A673 (cell line): ENCODE measurements at regions not wholly inside any gene's neighbourhood (a gene's known extent, or its start where the extent isn't known, plus 50 kb on each side); places are given as distances from the start of the nearest gene placed in this dataset.

Source experiments
- EZH2 ChIP-seq: fragments of 200-600 bp; sonication (generic); IDR thresholded peaks from 2 replicates; pipeline ENCODE4 v1.6.1; 2017; ENCODE audit warnings: borderline replicate concordance, low read depth, mild to moderate bottlenecking, mixed read lengths, antibody characterized with exemption, low read length; ENCODE audit not compliant: poor library complexity, severe bottlenecking
- TF ChIP-seq, protein P1 (sequence below): fragments of 300-800, 200-600 bp; sonication (generic); conservative IDR thresholded peaks from 2 replicates; pipeline ENCODE4 v1.5.1; 2017; ENCODE audit warnings: low read depth, mild to moderate bottlenecking, antibody characterized with exemption, low read length, moderate library complexity, mixed read lengths

DNA sequence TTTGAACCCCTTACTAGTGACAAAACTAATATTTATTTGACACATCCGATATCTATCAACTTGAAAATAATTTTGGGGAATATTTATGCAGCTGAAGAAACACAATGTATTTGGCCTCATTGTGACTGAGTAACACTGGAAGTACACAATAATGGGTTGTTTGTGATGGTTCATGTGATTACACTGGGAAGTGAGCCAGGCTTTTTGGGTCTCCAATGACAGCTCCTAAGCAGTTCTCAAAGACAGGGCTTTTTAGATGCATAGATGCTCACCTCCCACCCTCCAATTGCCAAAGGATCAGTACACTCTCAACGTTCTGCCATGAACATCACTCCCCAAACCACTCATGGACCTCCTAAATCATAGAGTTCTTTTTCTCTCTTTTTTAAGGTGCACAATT lies 170.0 kb downstream of the SLC24A2 start:
- TF ChIP-seq, protein P1, sequence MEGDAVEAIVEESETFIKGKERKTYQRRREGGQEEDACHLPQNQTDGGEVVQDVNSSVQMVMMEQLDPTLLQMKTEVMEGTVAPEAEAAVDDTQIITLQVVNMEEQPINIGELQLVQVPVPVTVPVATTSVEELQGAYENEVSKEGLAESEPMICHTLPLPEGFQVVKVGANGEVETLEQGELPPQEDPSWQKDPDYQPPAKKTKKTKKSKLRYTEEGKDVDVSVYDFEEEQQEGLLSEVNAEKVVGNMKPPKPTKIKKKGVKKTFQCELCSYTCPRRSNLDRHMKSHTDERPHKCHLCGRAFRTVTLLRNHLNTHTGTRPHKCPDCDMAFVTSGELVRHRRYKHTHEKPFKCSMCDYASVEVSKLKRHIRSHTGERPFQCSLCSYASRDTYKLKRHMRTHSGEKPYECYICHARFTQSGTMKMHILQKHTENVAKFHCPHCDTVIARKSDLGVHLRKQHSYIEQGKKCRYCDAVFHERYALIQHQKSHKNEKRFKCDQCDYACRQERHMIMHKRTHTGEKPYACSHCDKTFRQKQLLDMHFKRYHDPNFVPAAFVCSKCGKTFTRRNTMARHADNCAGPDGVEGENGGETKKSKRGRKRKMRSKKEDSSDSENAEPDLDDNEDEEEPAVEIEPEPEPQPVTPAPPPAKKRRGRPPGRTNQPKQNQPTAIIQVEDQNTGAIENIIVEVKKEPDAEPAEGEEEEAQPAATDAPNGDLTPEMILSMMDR, result no peak
- no peak for TF ChIP-seq EZH2
